Stimulated activated naive CD8-positive, alpha-beta T cell treated with anti-CD3 and anti-CD28 coated beads, Interleukin-15, amount 100 ng/mL, for 72 hours (primary cell): ENCODE measurements at regions not wholly inside any gene's neighbourhood (a gene's known extent, or its start where the extent isn't known, plus 50 kb on each side); places are given as distances from the start of the nearest gene placed in this dataset.

Experiments
- ATAC-seq: fragments of 150-1000 bp; cut with Tn5 transposase; 2 replicates; pipeline ENCODE4 v1.10.0; 2021; ENCODE audit warnings: mild to moderate bottlenecking, moderate library complexity
- DNase-seq, 2 donors: peaks; one replicate each; pipeline ENCODE4 v3.0.0; 2021 to 2022
- H3K27ac Mint-ChIP-seq, 2 donors: one replicate each; pipeline ENCODE4 v1.8.0; 2022; ENCODE audit warnings: mild to moderate bottlenecking in 2 of 2, mixed read lengths in 2 of 2, moderate library complexity in 2 of 2
- H3K27me3 Mint-ChIP-seq: one replicate; pipeline ENCODE4 v1.8.0; 2022; ENCODE audit warnings: mixed read lengths
- H3K4me1 Mint-ChIP-seq: one replicate; pipeline ENCODE4 v1.8.0; 2022; ENCODE audit warnings: mild to moderate bottlenecking, mixed read lengths
- H3K4me3 Mint-ChIP-seq, 2 donors: one replicate each; pipeline ENCODE4 v1.8.0; 2022; ENCODE audit warnings: mild to moderate bottlenecking in 2 of 2, mixed read lengths in 2 of 2, moderate library complexity in 1 of 2
- H3K9me3 Mint-ChIP-seq, 2 donors: one replicate each; pipeline ENCODE4 v1.8.0; 2022; ENCODE audit warnings: mixed read lengths in 2 of 2

GRCh38 chr11:43545610-43546009 is 134.9 kb upstream of the HSD17B12 start:
- Mint-ChIP-seq H3K4me3 (no peak overlapping the region), H3K4me1 (no peaks in the 10 kb centered on the region), H3K27ac (no peak overlapping the region), H3K27me3 (peaks cover 54% of the 10 kb centered on the region), H3K9me3 (no peaks in the 10 kb centered on the region)
- ATAC-seq (no peak), DNase-seq (no peak)

GRCh38 chr11:43546561-43547429 is 133.7 kb upstream of the HSD17B12 start:
- no peaks in the 10 kb centered on the region for H3K4me1 Mint-ChIP-seq
- no peaks in the 10 kb centered on the region for H3K9me3 Mint-ChIP-seq
- H3K27ac Mint-ChIP-seq = no peak overlapping the region
- peaks cover 64% of the 10 kb centered on the region for H3K27me3 Mint-ChIP-seq
- no peak for DNase-seq
- no peak for ATAC-seq
- H3K4me3 Mint-ChIP-seq = no peak overlapping the region

DNA sequence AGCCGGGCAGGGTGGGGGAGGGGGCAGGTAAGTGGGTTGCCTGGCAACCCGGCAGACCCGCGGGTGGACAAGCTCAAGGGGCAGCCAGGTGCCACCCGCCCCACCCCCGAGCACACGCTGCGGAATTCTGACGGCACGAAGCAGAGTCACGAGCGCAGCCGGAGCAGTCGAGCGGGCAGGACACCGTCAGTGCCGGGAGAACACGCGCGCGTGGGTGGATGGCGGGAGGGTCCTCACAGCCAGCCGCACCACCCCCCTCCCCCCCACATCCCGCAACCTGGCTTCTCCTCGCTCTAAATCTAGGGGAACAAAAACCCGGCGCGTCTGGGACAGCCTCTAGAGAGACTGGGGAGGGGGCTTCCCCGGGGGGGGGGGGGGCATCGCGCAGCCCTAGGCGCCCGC is 133.1 kb upstream of the HSD17B12 start:
- Mint-ChIP-seq H3K27ac (no peak overlapping the region), H3K4me1 (no peaks in the 10 kb centered on the region)
- DNase-seq = no peak

GRCh38 chr11:43547889-43548381 is 132.6 kb upstream of the HSD17B12 start:
- H3K27ac Mint-ChIP-seq = no peak overlapping the region

More for the DNA sequence above, 133.1 kb upstream of the HSD17B12 start:
- H3K4me3 Mint-ChIP-seq = no peak overlapping the region
- ATAC-seq = peak; percentile 20
- peaks cover 64% of the 10 kb centered on the region for H3K27me3 Mint-ChIP-seq
- no peaks in the 10 kb centered on the region for H3K9me3 Mint-ChIP-seq

DNA sequence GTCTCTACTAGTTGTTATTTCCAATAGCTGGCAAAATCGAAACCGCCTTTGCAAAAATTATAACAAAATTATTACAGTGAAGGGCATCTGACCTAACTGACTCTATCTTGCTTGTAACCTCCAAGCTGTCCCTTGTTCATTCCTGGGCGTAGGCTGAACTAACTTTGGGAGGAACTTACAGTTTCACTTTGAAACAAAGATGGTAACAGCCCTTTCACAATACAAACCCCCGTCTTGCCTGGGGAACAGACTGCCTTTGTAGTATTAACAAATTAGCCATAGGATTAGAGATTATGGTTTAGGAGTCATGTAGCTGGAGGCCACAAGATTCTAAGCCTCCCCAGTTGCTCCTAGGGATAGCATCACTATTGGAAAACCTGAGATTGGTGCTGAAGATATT is 131.6 kb upstream of the HSD17B12 start:
- H3K27me3 Mint-ChIP-seq = peaks cover 65% of the 10 kb centered on the region
- no peaks in the 10 kb centered on the region for H3K4me1 Mint-ChIP-seq
- no peak overlapping the region for H3K4me3 Mint-ChIP-seq
- DNase-seq = no peak
- H3K9me3 Mint-ChIP-seq = no peaks in the 10 kb centered on the region
- H3K27ac Mint-ChIP-seq = no peak overlapping the region
- no peak for ATAC-seq

More at GRCh38 chr11:43547889-43548381, 132.6 kb upstream of the HSD17B12 start:
- Mint-ChIP-seq H3K4me1 (no peaks in the 10 kb centered on the region), H3K9me3 (no peaks in the 10 kb centered on the region), H3K27me3 (peaks cover 64% of the 10 kb centered on the region), H3K4me3 (no peak overlapping the region)
- no peak for DNase-seq
- peak; percentile 56 for ATAC-seq

- no peaks in the 10 kb centered on the region for H3K9me3 Mint-ChIP-seq
- H3K27me3 Mint-ChIP-seq = peaks cover 70% of the 10 kb centered on the region
- no peaks in the 10 kb centered on the region for H3K4me1 Mint-ChIP-seq
- ATAC-seq (no peak), DNase-seq (no peak)
- no peak overlapping the region for H3K4me3 Mint-ChIP-seq
- no peak overlapping the region for H3K27ac Mint-ChIP-seq
Measured at GRCh38 chr11:43549624-43550023, 130.9 kb upstream of the HSD17B12 start.

DNA sequence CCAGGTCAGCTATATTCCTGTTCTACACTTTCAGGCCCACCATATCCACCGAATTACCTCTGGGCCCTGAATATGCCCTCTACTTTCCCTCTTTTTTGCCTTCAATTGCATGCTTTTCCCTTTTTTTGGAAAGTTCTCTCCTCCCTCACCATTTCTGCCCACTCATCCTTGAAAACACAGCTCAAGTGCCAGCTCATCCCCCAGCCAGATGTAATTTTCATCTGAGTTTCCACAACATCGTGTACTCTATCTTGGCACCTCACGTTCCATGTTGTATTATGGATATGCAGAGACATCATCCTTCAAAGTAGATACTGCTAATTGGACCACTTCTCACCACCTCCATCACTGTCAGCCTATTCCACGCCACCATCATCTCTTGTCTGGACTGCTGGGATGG is 129.8 kb upstream of the HSD17B12 start:
- Mint-ChIP-seq H3K4me1 (no peaks in the 10 kb centered on the region), H3K27ac (no peak overlapping the region), H3K27me3 (peaks cover 68% of the 10 kb centered on the region), H3K9me3 (no peaks in the 10 kb centered on the region), H3K4me3 (no peak overlapping the region)
- ATAC-seq = no peak
- no peak for DNase-seq

DNA sequence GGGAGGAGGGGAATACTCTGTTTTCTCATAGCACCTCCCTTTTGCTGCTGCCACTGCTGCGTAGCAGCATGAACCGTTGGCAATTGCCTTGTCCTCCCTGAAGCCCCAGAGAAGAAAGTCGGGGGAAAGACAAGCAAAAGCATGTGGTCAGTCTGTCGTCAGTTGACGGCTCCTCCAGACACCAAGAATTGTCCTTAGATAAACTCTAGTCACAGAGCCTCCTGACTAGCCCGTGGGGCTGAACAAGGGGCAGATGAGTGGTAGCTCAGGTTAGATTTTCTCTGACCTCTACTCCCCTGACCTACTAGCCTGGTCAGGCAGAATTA is 126.4 kb upstream of the HSD17B12 start:
- no peak overlapping the region for H3K27ac Mint-ChIP-seq

DNA sequence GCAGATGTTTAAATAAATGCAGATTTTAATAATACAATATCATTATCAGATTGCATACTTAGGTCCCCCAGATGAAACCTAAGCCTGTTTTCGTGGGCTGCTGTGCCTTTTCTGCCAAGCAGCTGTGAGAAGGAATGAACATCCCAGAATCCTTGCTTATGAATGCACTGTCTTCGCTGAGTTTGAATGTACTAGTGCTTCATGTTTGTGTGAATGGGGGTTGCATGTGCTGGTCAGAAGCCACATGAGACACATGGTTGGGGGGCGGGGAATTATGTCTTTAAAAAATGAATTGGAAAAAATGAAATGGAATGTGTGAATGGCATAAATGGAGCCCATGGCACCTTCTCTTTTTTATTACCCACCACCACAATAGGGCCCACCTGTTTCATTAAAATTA is 125.4 kb upstream of the HSD17B12 start:
- H3K27me3 Mint-ChIP-seq = peaks cover 77% of the 10 kb centered on the region
- H3K4me1 Mint-ChIP-seq = peaks cover 30% of the 10 kb centered on the region
- ATAC-seq = no peak
- H3K4me3 Mint-ChIP-seq = no peak overlapping the region
- DNase-seq = no peak
- H3K9me3 Mint-ChIP-seq = no peaks in the 10 kb centered on the region
- no peak overlapping the region for H3K27ac Mint-ChIP-seq

More for the DNA sequence above, 126.4 kb upstream of the HSD17B12 start:
- no peak for ATAC-seq
- peaks cover 79% of the 10 kb centered on the region for H3K27me3 Mint-ChIP-seq
- H3K4me3 Mint-ChIP-seq = no peak overlapping the region
- no peaks in the 10 kb centered on the region for H3K9me3 Mint-ChIP-seq
- peaks cover 30% of the 10 kb centered on the region for H3K4me1 Mint-ChIP-seq
- no peak for DNase-seq

GRCh38 chr11:43555816-43556611 is 124.5 kb upstream of the HSD17B12 start:
- no peak overlapping the region for H3K27ac Mint-ChIP-seq
- DNase-seq (no peak), ATAC-seq (no peak)
- H3K27me3 Mint-ChIP-seq = peaks cover 80% of the 10 kb centered on the region
- peaks cover 30% of the 10 kb centered on the region for H3K4me1 Mint-ChIP-seq
- H3K9me3 Mint-ChIP-seq = no peaks in the 10 kb centered on the region
- H3K4me3 Mint-ChIP-seq = no peak overlapping the region

DNA sequence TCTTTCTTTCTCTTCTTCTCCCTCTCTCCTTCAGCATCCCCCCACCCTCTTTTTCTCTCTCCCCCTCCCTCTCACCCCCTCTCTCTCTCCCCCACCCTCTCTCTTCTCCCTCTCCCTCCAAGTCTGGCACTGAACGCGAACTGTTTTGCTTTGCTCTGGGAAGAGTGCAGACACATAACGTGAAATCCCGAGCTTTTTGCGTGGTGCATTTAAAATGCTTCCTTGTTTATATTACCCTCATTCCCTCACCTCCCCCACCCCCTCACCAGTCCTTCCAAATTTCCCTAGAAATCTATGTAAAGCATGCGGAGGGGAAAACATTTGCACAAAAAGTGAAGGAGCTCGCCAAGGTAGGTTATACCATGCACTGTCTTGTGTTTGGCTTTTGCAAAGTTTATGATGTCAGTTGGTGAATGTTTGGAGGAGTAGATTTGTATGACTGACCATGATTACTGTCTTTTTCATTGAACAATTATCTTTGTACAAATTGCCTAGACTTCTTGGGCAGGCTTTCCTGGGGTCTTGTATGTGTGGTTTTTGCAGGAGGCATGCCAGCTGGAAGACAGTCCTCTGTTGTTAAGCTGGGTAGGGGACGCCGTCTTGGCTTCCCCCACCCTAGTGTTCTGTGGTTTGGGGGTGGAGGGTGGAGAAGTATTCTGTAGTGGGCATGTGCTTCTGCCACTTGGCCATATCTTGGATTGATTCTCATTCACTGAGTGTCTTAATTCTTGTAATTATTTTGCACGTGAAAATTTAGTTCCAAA is 123.7 kb upstream of the HSD17B12 start:
- Mint-ChIP-seq H3K9me3 (no peaks in the 10 kb centered on the region), H3K4me3 (no peak overlapping the region), H3K27ac (no peak overlapping the region), H3K4me1 (peaks cover 30% of the 10 kb centered on the region), H3K27me3 (peaks cover 74% of the 10 kb centered on the region)
- ATAC-seq = no peak
- no peak for DNase-seq

DNA sequence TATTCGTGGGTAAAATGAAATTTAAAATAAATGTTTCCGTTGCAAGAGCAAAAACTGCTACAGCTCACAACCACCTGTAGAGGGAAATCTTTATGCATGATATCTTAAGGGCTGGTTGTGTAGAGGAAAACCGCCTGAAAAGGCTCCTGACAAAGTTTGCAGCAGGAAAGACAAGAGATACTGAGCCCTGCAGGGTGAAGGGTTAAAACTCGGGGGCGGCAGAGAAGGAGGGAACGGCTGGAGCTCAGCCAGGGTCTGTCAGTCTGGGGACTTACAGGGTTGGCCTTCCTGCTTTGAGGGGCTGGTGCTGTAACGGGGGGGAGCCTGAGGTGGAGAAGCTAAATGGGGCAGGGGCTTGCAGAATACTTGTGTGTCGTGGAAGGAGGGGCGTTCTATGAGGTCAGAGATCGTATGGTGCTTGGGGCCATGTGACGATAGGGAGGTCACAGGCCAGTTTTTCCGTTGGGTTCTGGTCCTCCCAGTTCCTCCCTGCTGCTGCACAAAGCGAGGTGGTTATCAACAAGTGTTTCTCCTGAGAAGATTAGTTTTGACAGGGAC is 122.9 kb upstream of the HSD17B12 start:
- no peak overlapping the region for H3K27ac Mint-ChIP-seq
- peaks cover 30% of the 10 kb centered on the region for H3K4me1 Mint-ChIP-seq
- ATAC-seq (no peak), DNase-seq (no peak)
- no peaks in the 10 kb centered on the region for H3K9me3 Mint-ChIP-seq
- peaks cover 73% of the 10 kb centered on the region for H3K27me3 Mint-ChIP-seq
- peak overlapping the region in 1 of 2 donors; percentile 8 for H3K4me3 Mint-ChIP-seq

DNA sequence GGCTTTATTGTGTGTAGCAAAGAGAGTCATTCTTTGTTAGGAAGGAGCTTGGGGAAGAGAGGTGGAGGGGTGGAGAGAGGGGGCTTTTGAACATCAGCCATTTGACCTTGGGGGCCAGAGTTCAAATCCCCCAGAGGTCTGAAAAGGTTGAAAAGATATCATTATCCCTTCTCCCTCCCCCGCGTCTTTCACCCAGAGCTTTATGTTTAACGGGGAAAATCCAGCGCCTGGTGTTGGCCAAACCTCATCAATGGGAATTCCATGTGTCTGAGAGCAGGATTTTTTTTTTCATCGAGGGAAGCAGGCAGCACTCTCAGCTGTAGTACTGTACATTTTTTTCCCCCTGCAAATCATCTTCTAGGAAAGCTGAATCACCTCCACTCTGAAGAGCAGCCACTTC is 122.4 kb upstream of the HSD17B12 start:
- DNase-seq = no peak
- Mint-ChIP-seq H3K4me3 (no peak overlapping the region), H3K27ac (no peak overlapping the region), H3K4me1 (peaks cover 30% of the 10 kb centered on the region), H3K9me3 (no peaks in the 10 kb centered on the region), H3K27me3 (peaks cover 73% of the 10 kb centered on the region)
- no peak for ATAC-seq

GRCh38 chr11:43558556-43559127 is 121.9 kb upstream of the HSD17B12 start:
- Mint-ChIP-seq H3K4me1 (peaks cover 30% of the 10 kb centered on the region), H3K4me3 (no peak overlapping the region), H3K9me3 (no peaks in the 10 kb centered on the region), H3K27me3 (peaks cover 73% of the 10 kb centered on the region), H3K27ac (no peak overlapping the region)
- no peak for ATAC-seq
- DNase-seq = no peak

DNA sequence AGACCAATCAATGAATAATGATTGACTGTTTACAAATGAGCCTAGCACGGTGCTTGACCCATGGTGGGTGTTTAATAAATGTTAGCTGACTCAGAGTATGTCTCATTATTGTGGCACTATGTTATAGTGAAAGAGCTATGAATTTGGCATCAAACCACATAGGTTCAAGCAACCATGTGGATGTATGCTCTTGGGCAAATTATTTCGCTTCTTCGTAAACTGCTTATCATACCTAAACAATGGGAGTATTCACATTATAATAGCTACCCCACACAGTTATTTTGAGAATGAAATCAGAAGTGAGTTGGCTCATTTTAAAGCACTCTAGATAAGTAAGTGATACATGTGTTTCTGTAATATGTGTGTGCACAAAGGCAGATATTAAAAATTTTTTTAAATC is 118.7 kb upstream of the HSD17B12 start:
- Mint-ChIP-seq H3K27ac (no peak overlapping the region), H3K4me1 (peaks cover 21% of the 10 kb centered on the region), H3K27me3 (peaks cover 71% of the 10 kb centered on the region), H3K9me3 (no peaks in the 10 kb centered on the region), H3K4me3 (no peak overlapping the region)
- ATAC-seq (no peak), DNase-seq (no peak)
